ENCODE measurements at regions not wholly inside any gene's neighbourhood (a gene's known extent, or its start where the extent isn't known, plus 50 kb on each side); places are given as distances from the start of the nearest gene placed in this dataset.

- Histone ChIP-seq H3K4me1 (ENCODE audit: control insufficient read depth in 1 of 2, insufficient read depth in 2 of 2, low read length in 2 of 2) (no peaks in the 10 kb centered on the region), H3K36me3 (ENCODE audit: control insufficient read depth in 1 of 2, insufficient read depth in 2 of 2, low read length in 1 of 2) (no peaks in the 10 kb centered on the region), H3K27ac (ENCODE audit: low read depth in 1 of 2, low read length in 2 of 2) (no peak overlapping the region), H3K9me3 (ENCODE audit: control insufficient read depth, low read length) (no peaks in the 10 kb centered on the region), H3K4me3 (ENCODE audit: low read length in 2 of 2) (no peak overlapping the region), H3K27me3 (ENCODE audit: control insufficient read depth in 1 of 2, insufficient read depth in 2 of 2, low read length in 1 of 2) (no peaks in the 10 kb centered on the region)
- 85% methylated on average over 3 of the region's 3 CpGs for WGBS, 2 donors
- ATAC-seq (ENCODE audit: low FRiP score) (no peak), DNase-seq (no peak)
- intact Hi-C loops (cut with DNase I): no loop called here
These were observed 106.1 kb upstream of the C7orf33 start for GRCh38 chr7:148484486-148484885.

- H3K9me3 ChIP-seq (ENCODE audit: control insufficient read depth, low read length): no peaks in the 10 kb centered on the region
- no peak overlapping the region for H3K4me3 ChIP-seq (ENCODE audit: low read length in 2 of 2)
- DNase-seq (no peak), ATAC-seq (ENCODE audit: low FRiP score) (no peak)
- H3K36me3 ChIP-seq (ENCODE audit: control insufficient read depth in 1 of 2, insufficient read depth in 2 of 2, low read length in 1 of 2): no peaks in the 10 kb centered on the region
- H3K4me1 ChIP-seq (ENCODE audit: control insufficient read depth in 1 of 2, insufficient read depth in 2 of 2, low read length in 2 of 2): no peaks in the 10 kb centered on the region
- no peak overlapping the region for H3K27ac ChIP-seq (ENCODE audit: low read depth in 1 of 2, low read length in 2 of 2)
- 13 to 33% methylated on average over 3 of the region's 3 CpGs for WGBS, 2 donors
- no peaks in the 10 kb centered on the region for H3K27me3 ChIP-seq (ENCODE audit: control insufficient read depth in 1 of 2, insufficient read depth in 2 of 2, low read length in 1 of 2)
- intact Hi-C loops (cut with DNase I): no loop called here
These were observed 104.9 kb upstream of the C7orf33 start for GRCh38 chr7:148485618-148486017.

- Histone ChIP-seq H3K9me3 (ENCODE audit: control insufficient read depth, low read length) (no peaks in the 10 kb centered on the region), H3K27me3 (ENCODE audit: control insufficient read depth in 1 of 2, insufficient read depth in 2 of 2, low read length in 1 of 2) (no peaks in the 10 kb centered on the region), H3K4me1 (ENCODE audit: control insufficient read depth in 1 of 2, insufficient read depth in 2 of 2, low read length in 2 of 2) (no peaks in the 10 kb centered on the region), H3K27ac (ENCODE audit: low read depth in 1 of 2, low read length in 2 of 2) (no peak overlapping the region), H3K36me3 (ENCODE audit: control insufficient read depth in 1 of 2, insufficient read depth in 2 of 2, low read length in 1 of 2) (no peaks in the 10 kb centered on the region), H3K4me3 (ENCODE audit: low read length in 2 of 2) (no peak overlapping the region)
- 92 to 94% methylated on average over 7 of the region's 7 CpGs for WGBS, 2 donors
- DNase-seq (no peak), ATAC-seq (ENCODE audit: low FRiP score) (no peak)
- intact Hi-C loops (cut with DNase I): no loop called here
These were observed 103.6 kb upstream of the C7orf33 start for GRCh38 chr7:148486937-148487336.

- WGBS, 2 donors: 76% methylated on average over 4 of the region's 4 CpGs
- intact Hi-C loops (cut with DNase I): no loop called here
These were observed 102.7 kb upstream of the C7orf33 start for GRCh38 chr7:148487912-148488311.

GRCh38 chr7:148489678-148490077, 100.9 kb upstream of the C7orf33 start:
- no peak overlapping the region for H3K27ac ChIP-seq (ENCODE audit: low read depth in 1 of 2, low read length in 2 of 2)
- ATAC-seq (ENCODE audit: low FRiP score) (no peak), DNase-seq (no peak)
- H3K9me3 ChIP-seq (ENCODE audit: control insufficient read depth, low read length): peaks cover 2% of the 10 kb centered on the region
- intact Hi-C loops (cut with DNase I): no loop called here
- no peaks in the 10 kb centered on the region for H3K36me3 ChIP-seq (ENCODE audit: control insufficient read depth in 1 of 2, insufficient read depth in 2 of 2, low read length in 1 of 2)
- H3K27me3 ChIP-seq (ENCODE audit: control insufficient read depth in 1 of 2, insufficient read depth in 2 of 2, low read length in 1 of 2): no peaks in the 10 kb centered on the region
- H3K4me1 ChIP-seq (ENCODE audit: control insufficient read depth in 1 of 2, insufficient read depth in 2 of 2, low read length in 2 of 2): no peaks in the 10 kb centered on the region
- no peak overlapping the region for H3K4me3 ChIP-seq (ENCODE audit: low read length in 2 of 2)
- WGBS, 2 donors: 70 to 79% methylated on average over 6 of the region's 6 CpGs

More at GRCh38 chr7:148487912-148488311, 102.7 kb upstream of the C7orf33 start:
- DNase-seq (no peak), ATAC-seq (ENCODE audit: low FRiP score) (no peak)
- Histone ChIP-seq H3K9me3 (ENCODE audit: control insufficient read depth, low read length) (peaks cover 2% of the 10 kb centered on the region), H3K27me3 (ENCODE audit: control insufficient read depth in 1 of 2, insufficient read depth in 2 of 2, low read length in 1 of 2) (no peaks in the 10 kb centered on the region), H3K4me3 (ENCODE audit: low read length in 2 of 2) (no peak overlapping the region), H3K27ac (ENCODE audit: low read depth in 1 of 2, low read length in 2 of 2) (no peak overlapping the region), H3K4me1 (ENCODE audit: control insufficient read depth in 1 of 2, insufficient read depth in 2 of 2, low read length in 2 of 2) (no peaks in the 10 kb centered on the region), H3K36me3 (ENCODE audit: control insufficient read depth in 1 of 2, insufficient read depth in 2 of 2, low read length in 1 of 2) (no peaks in the 10 kb centered on the region)

- DNase-seq (no peak), ATAC-seq (ENCODE audit: low FRiP score) (no peak)
- 85 to 89% methylated on average over 3 of the region's 3 CpGs for WGBS, 2 donors
These were observed 98.3 kb upstream of the C7orf33 start for GRCh38 chr7:148492157-148492860.

GRCh38 chr7:148495605-148496004, 95.0 kb upstream of the C7orf33 start:
- no peaks in the 10 kb centered on the region for H3K4me1 ChIP-seq (ENCODE audit: control insufficient read depth in 1 of 2, insufficient read depth in 2 of 2, low read length in 2 of 2)
- no peak overlapping the region for H3K27ac ChIP-seq (ENCODE audit: low read depth in 1 of 2, low read length in 2 of 2)
- H3K4me3 ChIP-seq (ENCODE audit: low read length in 2 of 2): no peak overlapping the region
- intact Hi-C loops (cut with DNase I): no loop called here
- H3K27me3 ChIP-seq (ENCODE audit: control insufficient read depth in 1 of 2, insufficient read depth in 2 of 2, low read length in 1 of 2): no peaks in the 10 kb centered on the region
- peaks cover 2% of the 10 kb centered on the region for H3K9me3 ChIP-seq (ENCODE audit: control insufficient read depth, low read length)
- DNase-seq (no peak), ATAC-seq (ENCODE audit: low FRiP score) (no peak)
- WGBS, 2 donors: 79 to 81% methylated on average over 4 of the region's 4 CpGs
- no peaks in the 10 kb centered on the region for H3K36me3 ChIP-seq (ENCODE audit: control insufficient read depth in 1 of 2, insufficient read depth in 2 of 2, low read length in 1 of 2)

More at GRCh38 chr7:148492157-148492860, 98.3 kb upstream of the C7orf33 start:
- Histone ChIP-seq H3K27me3 (ENCODE audit: control insufficient read depth in 1 of 2, insufficient read depth in 2 of 2, low read length in 1 of 2) (no peaks in the 10 kb centered on the region), H3K27ac (ENCODE audit: low read depth in 1 of 2, low read length in 2 of 2) (no peak overlapping the region), H3K36me3 (ENCODE audit: control insufficient read depth in 1 of 2, insufficient read depth in 2 of 2, low read length in 1 of 2) (no peaks in the 10 kb centered on the region), H3K9me3 (ENCODE audit: control insufficient read depth, low read length) (peaks cover 2% of the 10 kb centered on the region), H3K4me3 (ENCODE audit: low read length in 2 of 2) (no peak overlapping the region), H3K4me1 (ENCODE audit: control insufficient read depth in 1 of 2, insufficient read depth in 2 of 2, low read length in 2 of 2) (no peaks in the 10 kb centered on the region)
- intact Hi-C loops (cut with DNase I): no loop called here

- Histone ChIP-seq H3K27me3 (ENCODE audit: control insufficient read depth in 1 of 2, insufficient read depth in 2 of 2, low read length in 1 of 2) (no peaks in the 10 kb centered on the region), H3K36me3 (ENCODE audit: control insufficient read depth in 1 of 2, insufficient read depth in 2 of 2, low read length in 1 of 2) (no peaks in the 10 kb centered on the region), H3K4me3 (ENCODE audit: low read length in 2 of 2) (no peak overlapping the region), H3K4me1 (ENCODE audit: control insufficient read depth in 1 of 2, insufficient read depth in 2 of 2, low read length in 2 of 2) (no peaks in the 10 kb centered on the region), H3K27ac (ENCODE audit: low read depth in 1 of 2, low read length in 2 of 2) (no peak overlapping the region), H3K9me3 (ENCODE audit: control insufficient read depth, low read length) (no peaks in the 10 kb centered on the region)
- 61 to 69% methylated on average over 9 of the region's 9 CpGs for WGBS, 2 donors
- ATAC-seq (ENCODE audit: low FRiP score) (no peak), DNase-seq (no peak)
- intact Hi-C loops (cut with DNase I): loop anchor here in 1 of 2 donors (5.0 kb wide), 1 partner anchor 466 kb away; no protein-coding TSS in a partner anchor
These were observed 89.6 kb upstream of the C7orf33 start for GRCh38 chr7:148500978-148501377.

GRCh38 chr7:148503900-148504487, 86.6 kb upstream of the C7orf33 start:
- no peak overlapping the region for H3K27ac ChIP-seq (ENCODE audit: low read depth in 1 of 2, low read length in 2 of 2)
- 29 to 32% methylated on average over 3 of the region's 3 CpGs for WGBS, 2 donors
- no peaks in the 10 kb centered on the region for H3K27me3 ChIP-seq (ENCODE audit: control insufficient read depth in 1 of 2, insufficient read depth in 2 of 2, low read length in 1 of 2)
- intact Hi-C loops (cut with DNase I): loop anchor here (2.0 to 5.0 kb wide), 2 partner anchors 463 kb away; no protein-coding TSS in a partner anchor
- no peaks in the 10 kb centered on the region for H3K9me3 ChIP-seq (ENCODE audit: control insufficient read depth, low read length)
- H3K4me1 ChIP-seq (ENCODE audit: control insufficient read depth in 1 of 2, insufficient read depth in 2 of 2, low read length in 2 of 2): no peaks in the 10 kb centered on the region
- ATAC-seq (ENCODE audit: low FRiP score) (no peak), DNase-seq (no peak)
- no peak overlapping the region for H3K4me3 ChIP-seq (ENCODE audit: low read length in 2 of 2)
- no peaks in the 10 kb centered on the region for H3K36me3 ChIP-seq (ENCODE audit: control insufficient read depth in 1 of 2, insufficient read depth in 2 of 2, low read length in 1 of 2)

Data from aorta (tissue), 5 donors.